GM21423 (cell line): ENCODE measurements at regions not wholly inside any gene's neighbourhood (a gene's known extent, or its start where the extent isn't known, plus 50 kb on each side); places are given as distances from the start of the nearest gene placed in this dataset.

Experiments used
- ATAC-seq: cut with Tn5 transposase; IDR thresholded peaks from one replicate; pipeline ENCODE4 v1.9.1; 2021; ENCODE audit warnings: mild to moderate bottlenecking, moderate library complexity; ENCODE audit not compliant: unreplicated experiment

GRCh38 chr6:124877468-124877867 lies 84.8 kb upstream of the RNF217 start:
- no peak for ATAC-seq

GRCh38 chr6:124879110-124879991 lies 82.9 kb upstream of the RNF217 start:
- no peak for ATAC-seq

- ATAC-seq = no peak
Measured at GRCh38 chr6:124879992-124880355, 82.3 kb upstream of the RNF217 start.

- ATAC-seq = no peak
Measured at GRCh38 chr6:124881898-124882578, 80.2 kb upstream of the RNF217 start.

- ATAC-seq = no peak
Measured at GRCh38 chr6:124882579-124883393, 79.5 kb upstream of the RNF217 start.

DNA sequence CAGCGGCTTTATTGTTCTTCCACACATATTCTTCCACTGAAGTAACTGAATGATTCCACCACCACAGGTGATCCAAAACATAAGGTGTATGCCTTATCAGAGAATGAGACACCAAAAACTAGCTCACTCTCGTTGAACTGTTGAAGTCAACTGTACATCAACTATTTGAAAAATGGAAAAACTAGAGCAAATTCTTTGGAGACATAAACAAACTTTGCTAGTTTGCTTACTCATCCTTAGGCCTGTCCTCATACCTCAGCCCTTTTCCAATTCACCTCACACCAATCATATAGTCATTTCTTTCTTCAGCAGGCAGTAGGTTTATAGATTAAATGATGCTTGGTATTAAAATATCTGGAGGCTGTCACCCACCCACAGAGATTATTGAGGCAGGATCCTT lies 77.1 kb upstream of the RNF217 start:
- no peak for ATAC-seq

GRCh38 chr6:124887872-124888580 lies 74.2 kb upstream of the RNF217 start:
- peak; percentile 35 for ATAC-seq

GRCh38 chr6:124888581-124889371 lies 73.5 kb upstream of the RNF217 start:
- peak; percentile 65 for ATAC-seq

DNA sequence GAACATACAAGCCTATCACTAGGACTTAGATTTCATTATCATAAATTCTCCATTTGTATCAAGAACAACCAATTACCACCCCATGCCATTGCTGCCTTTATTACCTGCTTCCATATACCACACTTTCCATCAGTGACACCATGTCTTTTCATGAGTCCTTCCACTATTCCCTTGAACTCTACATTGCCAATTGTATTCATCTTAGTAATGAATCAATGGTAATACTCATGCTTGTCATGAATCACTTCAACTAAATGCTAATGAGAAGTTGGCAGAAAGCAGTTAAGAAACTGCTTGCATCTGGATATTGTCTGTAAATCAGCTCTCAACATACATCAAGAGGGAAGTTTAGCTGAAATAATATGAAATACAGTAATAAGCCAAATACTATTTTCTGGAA lies 61.2 kb upstream of the RNF217 start:
- ATAC-seq = no peak

- no peak for ATAC-seq
Measured at GRCh38 chr6:124903797-124904196, 58.4 kb upstream of the RNF217 start.

DNA sequence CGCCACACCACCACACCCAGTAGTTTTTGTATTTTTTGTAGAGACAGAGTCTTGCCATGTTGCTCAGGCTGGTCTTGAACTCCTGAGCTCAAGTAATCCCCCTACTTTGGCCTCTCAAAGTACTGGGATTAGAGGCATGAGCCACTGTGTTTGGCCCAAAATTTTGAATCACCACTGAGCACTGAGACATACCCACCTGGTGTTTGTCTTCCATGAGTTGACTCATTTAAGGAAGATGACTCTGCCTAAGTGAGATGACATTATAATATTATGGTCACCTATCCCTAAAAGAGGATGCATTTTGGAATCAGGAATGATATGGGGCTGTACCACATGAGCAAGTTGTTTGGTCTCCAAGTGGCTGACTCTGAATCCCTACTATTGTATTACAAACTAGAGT lies 54.6 kb upstream of the RNF217 start:
- no peak for ATAC-seq
